Stimulated activated CD4-positive, alpha-beta T cell treated with anti-CD3 and anti-CD28 coated beads, Interleukin-4, amount 100 ng/mL, for 24 hours (primary cell): ENCODE measurements at regions not wholly inside any gene's neighbourhood (a gene's known extent, or its start where the extent isn't known, plus 50 kb on each side); places are given as distances from the start of the nearest gene placed in this dataset.
A peak's percentile ranks its signal among the peaks of the same experiment; 100 is the strongest.
"Not testable (repeated sequence)": the region's sequence is repeated elsewhere in the genome, so short reads cannot be mapped to it uniquely, and the experiment has no call there.

Experiments used
- DNase-seq: peaks from one replicate; pipeline ENCODE4 v3.0.0-alpha.2; 2020

- DNase-seq = no peak
Observed at GRCh38 chr7:64469673-64470072, 93.2 kb downstream of the ZNF680 start.

- DNase-seq = no peak
Observed at GRCh38 chr7:64465551-64465950, 97.3 kb downstream of the ZNF680 start.

GRCh38 chr7:64463636-64464375, 99.1 kb downstream of the ZNF680 start:
- peak; percentile 13 for DNase-seq

GRCh38 chr7:64459858-64460257, 103.0 kb downstream of the ZNF680 start:
- DNase-seq = not testable (repeated sequence)

- no peak for DNase-seq
Observed at GRCh38 chr7:64433590-64433989, 119.8 kb downstream of the ZNF736 start.

- DNase-seq = no peak
Observed at GRCh38 chr7:64431838-64432237, 118.1 kb downstream of the ZNF736 start.

GRCh38 chr7:64429232-64429631, 115.5 kb downstream of the ZNF736 start:
- DNase-seq = no peak

- not testable (repeated sequence) for DNase-seq
Observed at GRCh38 chr7:64425436-64425835, 111.7 kb downstream of the ZNF736 start.

- no peak for DNase-seq
Observed at GRCh38 chr7:64407148-64407547, 93.4 kb downstream of the ZNF736 start.
